Central memory CD4-positive, alpha-beta T cell (primary cell): ENCODE measurements at regions not wholly inside any gene's neighbourhood (a gene's known extent, or its start where the extent isn't known, plus 50 kb on each side); places are given as distances from the start of the nearest gene placed in this dataset.

Experiments
- DNase-seq: peaks from one replicate; pipeline ENCODE4 v3.0.0; 2022

DNA sequence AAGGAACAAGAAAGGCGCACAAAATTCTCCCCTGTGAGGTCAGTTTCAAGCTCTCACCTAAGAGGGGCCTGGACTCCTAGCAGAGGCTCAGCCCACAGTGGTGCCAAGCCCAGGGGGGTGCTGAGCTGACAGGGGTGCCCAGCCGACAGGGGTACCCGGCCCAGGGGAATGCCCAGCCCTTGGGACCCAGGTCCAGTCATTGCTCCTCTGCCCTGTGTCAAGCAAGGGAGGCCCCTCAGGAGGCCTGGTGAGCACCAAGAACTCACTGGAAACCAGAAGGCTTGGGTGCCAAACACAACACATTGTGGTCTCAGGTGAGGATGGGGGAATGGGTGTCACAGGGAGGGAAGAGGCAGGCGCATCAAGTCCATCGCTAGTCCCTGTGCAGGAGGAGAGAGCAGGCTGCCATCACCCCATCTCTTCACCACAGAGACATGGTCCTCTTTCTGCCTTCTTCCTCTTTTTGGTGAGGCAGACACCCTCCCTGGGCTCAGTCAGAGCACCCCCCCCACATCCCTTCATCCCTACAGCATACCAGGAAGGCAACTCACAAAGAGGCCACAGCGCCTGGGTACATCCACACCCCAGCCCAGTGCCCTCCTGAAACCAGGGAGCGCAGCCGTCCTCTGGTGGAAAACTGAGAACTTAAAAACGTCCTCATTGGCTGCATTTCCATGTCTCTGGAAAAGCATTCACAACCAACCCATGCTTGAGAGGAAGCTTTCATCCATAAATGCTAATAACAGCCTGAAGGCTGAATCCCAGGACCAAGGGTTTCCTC, 111.3 kb downstream of the BANF2 start:
- no peak for DNase-seq

DNA sequence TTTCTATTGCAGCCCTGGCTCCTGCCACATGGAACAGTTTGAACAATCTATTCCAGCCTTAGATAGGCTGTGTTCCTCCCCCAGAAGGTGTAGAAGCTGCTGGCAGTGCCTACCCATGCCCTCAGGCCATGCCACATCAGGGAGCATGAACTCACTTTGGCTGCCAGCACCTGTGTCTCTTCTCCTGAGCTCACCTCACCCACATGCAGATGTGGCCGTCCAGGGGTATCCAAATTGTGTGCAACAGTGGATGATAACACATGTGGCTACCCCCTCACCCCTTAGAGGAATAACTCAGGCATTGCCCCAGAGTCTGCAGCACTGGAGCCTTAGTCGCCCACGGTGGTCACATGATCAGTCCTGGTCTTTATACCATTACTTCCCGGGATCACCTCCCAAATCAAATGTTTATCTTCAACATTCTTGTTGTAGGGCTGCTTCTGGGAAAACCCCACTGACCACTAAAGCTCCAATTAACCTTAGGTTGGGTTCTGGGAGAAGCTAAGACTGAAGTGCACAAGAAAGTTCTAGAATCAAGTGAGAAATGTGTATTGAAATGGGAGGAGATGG, 110.4 kb downstream of the BANF2 start:
- DNase-seq, result no peak

DNA sequence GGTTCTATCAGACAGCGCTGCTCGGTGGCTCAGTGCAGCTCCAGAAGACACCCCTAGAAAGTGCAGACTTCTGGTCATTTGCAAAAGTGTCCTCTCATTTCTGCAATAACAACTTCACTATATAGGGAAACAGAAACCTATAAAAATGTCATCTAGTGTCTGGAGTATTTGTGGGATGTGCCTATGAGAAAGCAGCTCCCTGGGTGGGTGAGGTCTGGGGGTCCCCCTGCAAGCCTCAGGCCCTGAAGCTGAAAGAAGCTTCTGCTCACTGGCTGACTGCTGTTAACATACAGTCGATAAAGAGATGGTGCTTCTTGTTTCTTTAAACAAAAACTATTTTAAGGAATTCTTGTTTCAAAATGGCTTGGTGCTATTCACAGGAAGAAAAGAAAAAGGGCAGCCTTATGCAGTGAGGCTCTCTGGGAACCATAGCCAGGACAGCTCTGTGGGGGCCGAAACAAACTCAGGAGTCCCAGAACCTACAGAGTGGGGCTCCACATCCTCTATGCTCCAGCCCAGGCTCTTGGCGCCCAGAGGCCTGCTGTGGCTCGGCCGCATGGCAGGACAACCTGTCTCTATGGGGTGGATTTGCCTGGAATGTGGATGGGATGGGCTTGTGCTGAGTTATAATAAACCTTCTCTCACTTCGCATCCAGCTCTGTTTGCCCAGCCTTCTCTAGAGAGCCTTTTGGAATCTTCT, 109.7 kb downstream of the BANF2 start:
- DNase-seq, result no peak

DNA sequence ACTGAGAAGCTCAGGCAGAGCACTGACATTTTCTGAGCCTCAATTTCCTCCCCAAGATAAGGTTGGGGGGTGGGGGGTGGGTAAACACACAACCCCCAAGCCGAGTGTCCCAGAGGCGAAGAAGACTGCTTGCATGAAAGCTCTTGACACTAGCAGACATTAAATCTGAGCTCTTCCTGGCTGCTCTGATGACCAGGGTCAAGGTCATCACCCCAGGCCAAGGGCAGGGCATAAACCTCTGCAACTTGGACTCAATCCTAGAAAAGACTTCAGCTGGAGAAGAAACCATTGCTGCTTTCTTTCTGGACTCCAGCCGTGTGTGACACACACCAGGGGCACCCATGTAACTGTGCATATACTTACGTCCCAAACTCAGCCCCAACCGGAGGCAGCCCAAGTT, 109.0 kb downstream of the BANF2 start:
- DNase-seq, result no peak

DNA sequence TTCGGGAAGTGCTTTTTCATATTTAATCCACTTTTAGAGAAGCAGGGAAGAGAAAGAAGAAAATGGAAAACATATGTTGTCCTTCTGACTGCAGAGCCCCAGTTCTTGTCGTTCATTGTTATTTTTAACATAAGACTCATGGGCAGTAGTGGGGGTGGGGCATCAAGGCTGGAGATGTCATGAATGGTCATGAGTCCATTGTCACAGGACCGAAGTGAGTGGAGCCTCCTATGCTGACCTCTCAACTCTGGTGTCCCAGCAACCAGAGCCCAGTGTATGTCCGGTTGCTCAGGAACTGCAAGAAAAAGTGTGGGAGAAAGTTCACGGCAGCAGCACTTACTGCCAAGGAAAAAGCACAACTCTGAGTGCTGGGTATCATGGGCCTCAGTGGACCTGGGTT, 108.6 kb downstream of the BANF2 start:
- no peak for DNase-seq

DNA sequence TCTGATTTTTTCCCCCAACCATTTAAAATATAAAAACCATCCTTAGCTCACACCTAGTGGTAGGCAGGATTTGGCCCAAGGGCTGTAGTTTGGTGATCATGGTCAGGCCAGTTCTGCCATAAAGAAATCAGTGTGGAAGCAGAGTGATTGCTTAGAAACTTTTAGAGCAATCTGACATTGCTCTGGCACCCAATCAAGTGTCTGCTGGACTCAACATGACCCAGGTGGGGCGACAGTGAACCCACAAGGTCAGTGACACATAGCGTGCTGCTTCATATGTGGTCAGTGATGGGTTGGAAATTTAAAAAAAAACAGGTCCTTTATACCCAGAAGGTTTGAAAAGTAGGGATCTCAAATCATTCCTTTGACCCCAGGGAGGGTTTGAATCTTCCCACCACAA, 107.9 kb downstream of the BANF2 start:
- no peak for DNase-seq

DNA sequence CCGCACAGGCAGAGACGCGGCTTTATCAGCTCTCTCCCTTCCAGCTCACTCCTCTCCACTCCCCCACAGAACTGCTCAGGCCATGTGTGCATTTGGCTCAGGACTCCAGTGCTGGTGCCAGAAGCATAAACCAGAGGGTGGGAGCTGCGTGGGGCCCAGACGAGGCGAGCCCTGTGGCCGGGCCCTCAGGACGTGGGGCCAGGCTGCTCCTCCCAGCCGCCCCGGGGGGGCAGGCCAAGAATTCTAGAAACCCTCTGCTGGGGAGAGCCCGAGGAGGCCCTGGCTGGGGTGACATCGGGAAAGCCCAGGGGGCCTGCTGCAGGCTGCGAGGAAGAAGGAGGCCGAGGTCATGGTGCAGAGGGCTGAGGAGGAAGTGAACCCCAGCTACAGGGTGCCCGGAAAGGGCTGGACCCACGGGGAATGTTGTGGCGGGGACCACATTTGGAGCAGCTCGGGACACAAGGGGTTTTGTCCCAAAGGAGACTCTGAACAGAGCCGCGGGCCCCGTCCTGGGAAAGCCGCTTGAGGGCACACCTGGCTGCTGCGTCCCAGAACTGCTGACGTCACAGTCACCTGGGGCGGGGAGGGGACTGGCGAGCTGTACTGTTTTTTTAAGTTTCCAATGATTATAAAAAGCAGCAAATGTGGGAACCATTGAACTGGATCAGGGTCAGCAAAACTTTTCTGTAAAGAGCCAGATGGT, 107.1 kb downstream of the BANF2 start:
- no peak for DNase-seq

DNA sequence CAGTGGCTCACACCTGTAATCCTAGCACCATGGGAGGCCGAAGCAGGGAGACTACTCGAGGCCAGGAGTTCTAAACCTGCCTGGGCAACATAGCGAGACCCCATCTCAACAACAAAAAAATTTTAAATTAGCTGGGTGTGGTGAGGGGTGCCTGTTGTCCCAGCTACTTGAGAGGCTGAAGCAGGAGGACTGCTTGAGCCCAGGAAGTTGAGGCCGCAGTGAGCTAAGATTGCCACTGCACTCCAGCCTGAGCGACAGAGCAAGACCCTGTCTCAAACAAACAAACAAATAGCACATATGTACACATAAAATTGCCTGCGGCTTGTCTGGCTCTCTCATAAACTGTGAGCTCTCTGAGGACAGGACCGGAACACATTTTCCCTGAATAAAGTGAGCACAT, 106.3 kb downstream of the BANF2 start:
- DNase-seq, result no peak

DNA sequence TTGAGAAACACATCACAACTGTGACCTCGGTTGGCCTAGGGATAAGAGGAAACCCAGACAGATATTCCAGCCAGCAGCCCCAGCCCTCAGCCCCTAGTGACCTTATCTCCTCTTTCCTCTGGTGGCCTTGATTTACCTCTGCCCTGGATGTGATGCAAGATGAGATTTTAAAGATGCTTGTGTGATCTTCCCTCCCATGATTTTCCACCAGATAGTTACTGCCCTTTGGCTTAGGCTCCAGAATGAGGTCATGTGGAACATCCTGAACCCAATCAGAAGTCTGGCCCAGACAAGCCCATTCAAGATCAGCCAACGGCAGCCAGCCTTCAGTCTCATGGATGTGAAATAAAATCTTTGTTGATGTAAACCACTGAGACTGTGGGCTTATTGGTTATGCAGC, 104.0 kb downstream of the BANF2 start:
- no peak for DNase-seq

DNA sequence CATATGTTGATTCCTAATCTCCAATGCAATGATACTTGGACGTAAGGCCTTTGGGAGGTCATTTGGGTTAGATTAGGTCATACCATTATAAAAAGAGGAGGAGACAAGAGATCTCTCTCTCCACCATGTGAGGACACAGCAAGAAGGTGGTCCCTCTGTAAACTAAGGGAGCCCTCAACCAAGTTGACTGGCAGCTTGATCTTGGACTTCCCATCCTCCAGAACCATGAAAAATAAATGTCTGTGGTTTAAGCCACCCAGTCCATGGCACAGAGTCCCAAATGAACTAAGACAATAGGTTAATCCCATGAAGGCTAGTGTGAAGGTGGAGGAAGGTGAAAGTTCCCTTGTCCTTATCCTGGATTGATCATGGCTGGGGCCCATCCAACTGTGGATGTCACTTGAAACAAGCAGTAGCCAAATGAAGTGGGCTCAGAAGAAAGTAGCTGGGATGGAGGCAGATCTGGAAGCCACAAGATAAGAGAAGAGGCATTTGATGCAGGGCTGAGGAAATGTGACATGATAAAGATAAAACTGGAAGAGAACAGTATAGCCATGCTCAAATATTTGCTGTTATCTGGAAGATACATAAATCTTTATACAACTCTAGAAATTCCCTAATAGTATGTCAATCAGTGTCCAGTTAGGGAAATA, 99.9 kb downstream of the BANF2 start:
- no peak for DNase-seq

DNA sequence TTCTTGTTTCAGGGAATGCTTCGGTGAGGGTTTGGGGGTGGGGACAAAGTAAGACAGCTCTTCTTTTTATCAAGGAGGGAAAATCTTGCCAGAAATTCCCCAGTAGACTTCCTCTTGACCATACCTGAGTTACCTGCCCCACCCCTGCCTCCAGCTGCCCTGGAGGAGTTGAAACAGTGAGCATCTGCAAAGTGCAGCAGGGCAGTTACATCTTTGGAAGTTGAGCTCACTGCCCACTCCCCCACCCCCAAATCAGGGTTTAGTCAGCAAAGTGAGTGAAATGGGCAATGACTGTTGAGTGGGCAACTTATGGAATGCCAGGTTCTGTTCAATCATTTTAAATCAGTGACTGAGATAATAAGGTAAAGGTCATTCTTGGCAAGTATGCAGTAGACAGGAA, 98.8 kb downstream of the BANF2 start:
- no peak for DNase-seq

DNA sequence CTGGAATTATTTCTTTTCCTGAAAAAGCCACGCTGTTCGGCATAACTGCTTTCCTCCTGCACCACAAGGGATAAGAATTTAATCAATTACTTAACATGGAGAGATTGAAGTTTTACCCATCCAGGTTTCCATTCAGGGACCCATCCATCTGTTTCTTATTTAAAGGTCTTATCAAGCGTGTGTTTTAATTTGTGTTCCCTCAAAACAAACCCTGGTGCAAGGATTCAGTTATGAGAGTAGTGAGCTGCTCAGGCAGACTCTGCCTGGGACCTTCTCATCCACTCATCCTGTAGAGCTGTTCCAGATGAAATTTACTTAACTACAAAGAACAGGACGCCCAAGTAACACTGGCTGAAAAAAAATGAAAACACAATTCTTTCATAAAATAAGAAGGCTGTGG, 97.8 kb downstream of the BANF2 start:
- no peak for DNase-seq

DNA sequence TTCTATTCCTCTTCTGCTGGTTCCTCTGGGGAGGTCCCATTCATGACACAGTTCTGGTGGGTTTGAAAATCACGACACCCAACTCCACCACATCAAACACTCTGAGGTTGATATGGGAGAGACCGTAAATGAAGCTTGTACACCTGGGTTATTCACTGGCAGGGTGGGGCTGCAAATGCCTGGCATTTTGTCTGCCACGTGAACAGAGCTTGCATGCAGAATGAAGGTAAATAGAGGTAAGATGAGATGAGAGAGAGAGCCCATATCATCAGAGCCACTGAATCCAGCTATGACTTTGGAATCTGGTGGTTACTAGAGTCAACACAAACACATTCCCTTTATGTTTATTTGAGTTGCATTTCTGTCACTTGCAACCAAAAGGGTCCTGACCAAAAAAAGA, 97.4 kb downstream of the BANF2 start:
- DNase-seq, result no peak

DNA sequence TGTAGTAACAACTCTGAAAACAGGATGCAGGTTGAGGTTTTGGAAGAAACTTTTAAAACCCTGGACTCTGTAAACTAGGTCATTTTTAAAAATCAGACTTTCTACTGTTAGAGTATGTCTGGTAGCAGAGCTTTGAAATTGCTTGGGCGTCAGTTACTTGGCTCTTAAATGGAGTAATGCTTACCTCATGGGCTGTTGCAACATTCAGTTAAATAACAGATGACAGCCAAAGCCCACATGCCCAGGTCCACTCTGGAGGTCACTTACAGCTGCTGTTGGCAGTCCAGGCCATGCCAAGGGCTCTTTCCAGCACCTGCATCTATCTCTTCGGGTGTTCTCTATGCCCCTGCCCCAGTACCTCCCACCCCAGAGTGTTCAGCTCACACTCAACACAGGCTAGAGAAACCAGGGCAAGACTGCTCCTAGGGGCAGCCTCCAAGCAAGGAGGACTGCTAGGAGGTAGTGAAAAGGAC, 96.4 kb downstream of the BANF2 start:
- DNase-seq, result no peak

DNA sequence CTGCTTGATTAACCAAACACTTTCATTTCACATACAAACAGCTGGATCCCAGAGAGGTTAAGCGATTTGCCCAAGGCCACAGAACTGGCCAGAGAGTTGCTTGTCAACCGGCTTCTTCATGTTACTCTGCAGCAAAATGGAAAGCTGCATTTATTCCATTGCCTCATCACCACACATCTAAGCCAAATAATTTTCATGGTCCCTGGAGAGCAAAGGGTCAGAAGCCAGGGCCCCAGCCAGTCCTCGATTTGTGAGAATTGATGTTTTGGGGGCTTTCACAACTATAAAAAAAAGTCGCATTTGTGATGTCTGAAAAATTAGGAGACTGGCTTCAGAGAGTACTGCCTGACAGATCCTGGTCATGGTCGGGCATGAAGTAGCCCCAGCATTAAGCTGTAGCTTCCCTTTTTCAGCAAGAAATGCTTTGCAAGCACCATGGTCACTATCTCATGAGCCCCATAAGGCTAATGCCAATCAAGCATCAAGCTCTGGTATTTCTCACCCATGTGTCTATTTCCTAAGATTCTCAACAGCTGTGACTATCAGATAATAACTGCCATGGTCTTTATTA, 95.8 kb downstream of the BANF2 start:
- no peak for DNase-seq

DNA sequence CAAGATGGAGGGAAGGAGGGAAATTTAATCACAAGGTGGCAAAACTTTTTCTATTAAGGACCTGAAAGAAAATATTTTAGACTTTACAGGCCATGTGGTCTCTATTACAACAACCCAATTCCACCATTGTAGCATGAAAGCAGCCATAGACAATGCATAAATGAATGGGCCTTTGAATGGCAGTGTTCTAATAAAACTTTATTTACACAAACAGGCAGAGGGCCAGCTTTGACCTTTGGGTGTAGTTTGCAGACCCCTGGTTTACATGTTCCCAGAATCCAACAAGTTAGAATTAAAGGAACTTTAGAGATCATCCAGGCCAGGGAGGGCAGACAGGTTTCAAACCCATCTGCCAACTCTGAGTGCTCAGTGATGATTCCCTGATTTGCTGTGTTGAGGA, 95.2 kb downstream of the BANF2 start:
- DNase-seq, result no peak

DNA sequence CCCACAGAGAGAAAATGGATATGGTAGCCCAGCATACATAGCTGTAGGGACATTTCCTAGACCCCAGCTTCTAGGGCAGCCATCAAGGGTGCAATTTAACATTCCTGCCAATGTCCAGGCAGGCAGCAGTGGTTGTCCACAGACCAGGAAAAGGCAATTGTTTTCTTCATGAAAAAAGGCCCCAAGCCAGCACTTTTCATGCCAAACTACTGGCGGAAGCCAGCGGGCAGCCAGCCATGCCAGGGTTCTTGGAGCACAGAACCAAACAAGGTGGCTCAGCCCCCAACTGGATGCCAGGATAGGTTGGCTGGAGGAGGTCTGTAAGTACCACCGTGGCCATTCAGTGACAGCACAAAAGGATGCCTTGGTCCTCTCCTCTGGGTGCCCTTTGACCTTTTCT, 94.6 kb downstream of the BANF2 start:
- DNase-seq, result no peak

DNA sequence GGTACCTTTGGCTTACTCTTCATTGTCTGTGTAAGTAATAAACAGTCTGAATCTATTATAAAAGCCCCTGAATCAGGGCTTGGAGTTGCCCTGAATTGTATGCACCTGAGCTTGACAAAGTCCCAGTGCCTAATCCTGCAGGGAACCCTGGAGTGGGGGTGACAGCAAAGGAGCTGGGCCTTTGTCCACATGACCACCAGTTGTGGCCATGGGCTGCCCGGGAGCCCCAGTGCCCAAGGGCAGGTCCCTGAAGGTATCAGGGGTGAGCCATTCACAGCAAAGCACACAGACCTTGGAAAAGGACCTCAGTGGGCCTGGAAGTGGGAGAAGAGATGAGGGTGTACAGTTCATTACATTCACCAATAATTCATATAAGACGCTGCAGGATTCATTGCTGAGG, 94.2 kb downstream of the BANF2 start:
- DNase-seq, result no peak

DNA sequence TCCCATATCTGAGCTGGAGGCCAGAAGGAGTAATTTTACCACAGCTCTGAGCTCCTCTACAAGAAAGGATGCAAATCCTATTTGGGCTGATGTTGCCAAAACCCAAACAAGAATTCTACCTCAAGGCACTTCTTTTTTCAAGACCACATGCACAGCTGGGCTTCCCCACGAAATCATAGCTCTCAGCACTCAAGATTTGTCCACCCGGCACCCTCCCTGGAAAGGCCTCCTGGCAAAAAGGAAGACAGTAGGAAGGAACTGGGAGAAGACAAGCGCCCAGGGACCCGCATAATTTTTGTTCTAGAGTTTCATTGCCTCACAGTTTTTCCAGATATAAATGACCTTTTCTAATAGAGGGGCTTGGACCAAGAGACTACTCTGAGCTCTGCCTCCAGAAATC, 90.5 kb downstream of the BANF2 start:
- no peak for DNase-seq

DNA sequence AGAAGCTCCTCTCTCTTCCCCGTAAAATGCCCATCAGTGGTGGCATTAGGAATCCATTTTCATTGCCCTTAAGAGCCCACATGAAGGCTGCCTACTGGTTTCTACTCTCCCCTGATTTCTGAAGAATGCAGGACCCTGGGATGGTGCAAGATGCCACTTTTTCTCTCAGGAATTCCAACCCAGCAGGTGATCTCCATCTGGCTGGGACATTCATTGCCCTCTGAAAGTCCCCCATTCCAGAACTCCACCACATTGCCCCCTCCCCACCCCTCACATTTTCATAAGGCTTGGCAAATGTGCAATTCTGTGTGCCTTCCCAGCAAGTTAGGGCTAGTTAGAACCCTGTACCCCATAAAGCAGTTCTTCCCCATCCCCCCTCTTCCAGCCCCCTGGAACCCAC, 88.0 kb downstream of the BANF2 start:
- no peak for DNase-seq

DNA sequence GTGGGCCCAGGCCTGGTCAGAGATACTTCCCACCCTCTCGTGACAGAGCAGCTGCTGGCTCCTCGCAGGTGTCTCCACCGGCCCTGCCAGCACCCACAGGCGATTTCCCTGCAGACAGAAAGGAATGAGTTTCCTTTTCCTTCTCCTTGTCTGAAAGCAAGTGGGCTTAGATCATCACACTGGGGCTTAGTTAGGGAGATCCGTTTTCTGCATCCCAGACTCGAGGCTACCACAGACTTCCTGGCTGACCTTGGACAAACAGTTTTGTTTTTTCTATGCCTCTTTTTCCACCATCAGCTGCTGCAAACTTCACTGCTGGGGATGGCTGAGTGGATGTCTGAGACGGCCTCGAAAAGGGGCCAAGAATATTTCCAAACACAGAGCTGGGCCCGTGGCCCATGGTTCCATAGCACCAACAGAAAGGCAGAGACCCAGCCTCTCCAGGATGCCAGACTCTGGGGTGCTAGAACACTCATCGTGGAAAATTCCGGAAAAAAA, 86.5 kb downstream of the BANF2 start:
- DNase-seq, result no peak
